Fibroblast of mammary gland (primary cell): ENCODE measurements at regions not wholly inside any gene's neighbourhood (a gene's known extent, or its start where the extent isn't known, plus 50 kb on each side); places are given as distances from the start of the nearest gene placed in this dataset.
"Not testable (repeated sequence)": the region's sequence is repeated elsewhere in the genome, so short reads cannot be mapped to it uniquely, and the experiment has no call there.

Experiments
- DNase-seq: peaks from one replicate; pipeline ENCODE4 v3.0.0-alpha.2; 2010; ENCODE audit warnings: low read depth
- H3K4me3 ChIP-seq: 2 replicates; pipeline ENCODE4 v1.5.1; 2011; ENCODE audit warnings: low read depth, mild to moderate bottlenecking, low read length, moderate library complexity; ENCODE audit not compliant: control insufficient read depth
- CTCF ChIP-seq: conservative IDR thresholded peaks from 2 replicates; pipeline ENCODE4 v1.5.1; 2011; ENCODE audit warnings: low read depth, low read length, inconsistent platforms; ENCODE audit not compliant: control insufficient read depth, insufficient read depth

- no peak for TF ChIP-seq CTCF
- DNase-seq: no peak
- no peak overlapping the region for H3K4me3 ChIP-seq
These were observed 123.9 kb downstream of the NAA11 start for GRCh38 chr4:79201971-79202370.

GRCh38 chr4:79199743-79200142 is 126.1 kb downstream of the NAA11 start:
- no peak overlapping the region for H3K4me3 ChIP-seq
- no peak for TF ChIP-seq CTCF
- no peak for DNase-seq

GRCh38 chr4:79198951-79199587 is 126.8 kb downstream of the NAA11 start:
- no peak for DNase-seq
- no peak for TF ChIP-seq CTCF
- H3K4me3 ChIP-seq: no peak overlapping the region

- TF ChIP-seq CTCF: no peak
- H3K4me3 ChIP-seq: no peak overlapping the region
- no peak for DNase-seq
These were observed 128.4 kb downstream of the NAA11 start for GRCh38 chr4:79197275-79198009.

DNA sequence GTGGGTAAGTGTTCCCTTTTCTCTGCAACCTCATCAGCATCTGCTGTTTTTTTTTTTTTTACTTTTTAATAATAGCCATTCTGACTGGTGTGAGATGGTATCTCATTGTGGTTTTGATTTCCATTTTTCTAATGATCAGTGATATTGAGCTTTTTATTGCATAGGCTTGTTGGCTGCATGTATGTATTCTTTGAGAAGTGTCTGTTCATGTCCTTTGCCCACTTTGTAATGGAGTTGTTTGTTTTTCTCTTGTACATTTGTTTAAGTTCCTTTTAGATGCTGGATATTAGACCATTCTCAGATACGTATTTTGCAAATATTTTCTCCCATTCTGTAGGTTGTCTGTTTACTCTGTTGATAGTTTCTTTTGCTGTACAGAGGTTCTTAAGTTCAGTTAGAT is 134.6 kb downstream of the NAA11 start:
- H3K4me3 ChIP-seq, DNase-seq: not testable (repeated sequence)

DNA sequence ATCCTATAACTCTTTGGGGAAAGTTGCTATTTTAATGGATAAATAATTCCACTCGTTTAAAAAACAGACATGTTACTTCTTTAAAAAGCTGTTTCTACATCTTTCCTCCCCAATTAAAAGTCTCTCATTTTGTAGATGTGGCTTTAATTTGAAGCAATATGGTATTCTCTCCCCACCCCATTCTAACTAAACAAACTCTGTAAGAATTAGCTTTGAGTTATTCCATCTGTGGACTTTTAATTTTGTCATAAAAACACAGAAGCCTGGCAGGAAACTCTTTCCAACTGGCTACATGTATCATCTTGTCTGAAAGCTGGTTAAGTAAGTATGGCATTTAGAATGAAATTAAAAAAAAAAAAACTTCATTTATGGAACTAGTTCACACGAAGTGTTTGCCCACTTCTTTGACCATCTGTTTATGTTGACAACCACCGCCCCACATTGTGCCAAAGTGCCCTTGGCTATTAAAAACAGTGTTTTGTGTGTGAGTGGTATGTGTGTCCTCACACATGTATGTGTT is 140.3 kb downstream of the NAA11 start:
- TF ChIP-seq CTCF: no peak
- no peak for DNase-seq
- H3K4me3 ChIP-seq: no peak overlapping the region

- DNase-seq: no peak
- no peak for TF ChIP-seq CTCF
- H3K4me3 ChIP-seq: no peak overlapping the region
These were observed 141.4 kb downstream of the NAA11 start for GRCh38 chr4:79184476-79184875.
